B cell (primary cell): ENCODE measurements at regions not wholly inside any gene's neighbourhood (a gene's known extent, or its start where the extent isn't known, plus 50 kb on each side); places are given as distances from the start of the nearest gene placed in this dataset.

Experiments used
- ATAC-seq: fragments of 200-7000 bp; cut with Tn5 transposase; one replicate; pipeline ENCODE4 v1.10.0; 2021; ENCODE audit warnings: low read depth, mild to moderate bottlenecking, moderate number of reproducible peaks, moderate library complexity
- CTCF ChIA-PET: fragments of 350-600 bp; sonication (Branson Sonifier 250); formaldehyde crosslinking; loops from one replicate; lab custom pipeline; 2021; ENCODE audit warnings: antibody characterized with exemption, inconsistent platforms; lab: Charles Lee
- POLR2A ChIA-PET: fragments of 350-600 bp; sonication (Branson Sonifier 250); formaldehyde crosslinking; loops from one replicate; lab custom pipeline; 2021; ENCODE audit warnings: antibody characterized with exemption; lab: Charles Lee
- DNase-seq: peaks from one replicate; pipeline ENCODE4 v3.0.0; 2013
- H2AFZ ChIP-seq: 2 replicates; pipeline ENCODE4 v1.6.1; 2012; ENCODE audit warnings: mild to moderate bottlenecking, low read depth, low read length; ENCODE audit not compliant: insufficient read depth, poor library complexity, severe bottlenecking
- H3K27ac ChIP-seq, 2 donors: 1 replicate in 1 of 2; 2 replicates in 1 of 2; pipeline ENCODE4 v1.5.1; 2012 to 2013; ENCODE audit warnings: low read length in 2 of 2, mild to moderate bottlenecking in 2 of 2, moderate library complexity in 1 of 2
- H3K27me3 ChIP-seq, 4 experiments: fragments of 200-600 bp in 1 of 4; sonication (generic) in 1 of 4; replicated peaks in 1 of 4; 1 replicate in 2 of 4; 2 replicates in 2 of 4; pipeline versions ENCODE4 v1.6.1 to v1.7.0; 2013 to 2016; ENCODE audit warnings: low read length in 3 of 4, mild to moderate bottlenecking in 2 of 4, mixed read lengths in 1 of 4, moderate library complexity in 1 of 4; ENCODE audit not compliant: insufficient read depth in 4 of 4, control insufficient read depth in 3 of 4; ENCODE audit errors: control extremely low read depth in 1 of 4
- H3K36me3 ChIP-seq, 2 experiments: replicated peaks in 1 of 2; 1 replicate in 1 of 2; 2 replicates in 1 of 2; pipeline versions ENCODE4 v1.6.1 to v1.7.1; 2013; ENCODE audit warnings: low read length in 1 of 2; ENCODE audit not compliant: insufficient read depth in 2 of 2, control insufficient read depth in 1 of 2; ENCODE audit errors: control extremely low read depth in 1 of 2, extremely low read depth in 1 of 2
- H3K4me1 ChIP-seq, 2 donors: fragments of 200-600 bp in 1 of 2; sonication (generic) in 1 of 2; 1 replicate in 1 of 2; 2 replicates in 1 of 2; pipeline versions ENCODE4 v1.5.1 to v1.6.1; 2013 to 2017; ENCODE audit warnings: low read length in 2 of 2; ENCODE audit not compliant: control insufficient read depth in 2 of 2, insufficient read depth in 2 of 2
- H3K4me2 ChIP-seq: replicated peaks from 2 replicates; pipeline ENCODE3; 2012; ENCODE audit warnings: mild to moderate bottlenecking, low read depth, low read length; ENCODE audit not compliant: poor library complexity, severe bottlenecking
- H3K4me3 ChIP-seq, 5 experiments: fragments of 200-600 bp in 1 of 5; sonication (generic) in 1 of 5; 1 replicate in 3 of 5; 2 replicates in 2 of 5; pipeline versions ENCODE4 v1.5.1 to v1.7.0; 2011 to 2016; ENCODE audit warnings: low read length in 4 of 5, mild to moderate bottlenecking in 4 of 5, low read depth in 2 of 5, control low read depth in 1 of 5, moderate library complexity in 1 of 5; ENCODE audit not compliant: insufficient read depth in 1 of 5; ENCODE audit errors: control extremely low read depth in 1 of 5, extremely low read depth in 1 of 5
- H3K79me2 ChIP-seq: fragments of 200-600 bp; sonication (generic); one replicate; pipeline ENCODE4 v1.6.0; 2016; ENCODE audit warnings: low read length; ENCODE audit not compliant: control insufficient read depth, insufficient read depth
- H3K9ac ChIP-seq: fragments of 200-600 bp; sonication (generic); 2 replicates; pipeline ENCODE4 v1.6.1; 2017; ENCODE audit warnings: mild to moderate bottlenecking, low read length, moderate library complexity
- H3K9me3 ChIP-seq, 3 donors: one replicate each; pipeline versions ENCODE4 v1.6.1 to v1.7.1; 2013; ENCODE audit warnings: low read length in 2 of 3; ENCODE audit not compliant: control insufficient read depth in 2 of 3, insufficient read depth in 1 of 3; ENCODE audit errors: control extremely low read depth in 1 of 3
- H4K20me1 ChIP-seq: 2 replicates; pipeline ENCODE4 v1.6.0; 2012; ENCODE audit warnings: mild to moderate bottlenecking, low read length; ENCODE audit not compliant: insufficient read depth, control insufficient read depth, poor library complexity, severe bottlenecking
- H3K27ac Mint-ChIP-seq: one replicate; pipeline ENCODE4 v1.8.0; 2021; ENCODE audit warnings: mixed read lengths
- H3K27me3 Mint-ChIP-seq: one replicate; pipeline ENCODE4 v1.8.0; 2021; ENCODE audit warnings: mixed read lengths
- H3K4me1 Mint-ChIP-seq: one replicate; pipeline ENCODE4 v1.8.0; 2021; ENCODE audit warnings: mixed read lengths
- H3K4me3 Mint-ChIP-seq: one replicate; pipeline ENCODE4 v1.8.0; 2021; ENCODE audit warnings: mixed read lengths
- H3K9me3 Mint-ChIP-seq: one replicate; pipeline ENCODE4 v1.8.0; 2022; ENCODE audit warnings: mixed read lengths; ENCODE audit not compliant: insufficient read depth
- EZH2 ChIP-seq: IDR thresholded peaks from 2 replicates; pipeline ENCODE4 v1.6.1; 2012; ENCODE audit warnings: borderline replicate concordance, low read depth, mild to moderate bottlenecking, moderate library complexity, low read length; ENCODE audit not compliant: insufficient read depth, poor library complexity, severe bottlenecking
- WGBS: methylation state at CpG from one replicate; pipeline ENCODE4 v1.1.5; 2013; ENCODE audit warnings: missing lambda C conversion rate; ENCODE audit not compliant: insufficient coverage; 5-methylcytosine and 5-hydroxymethylcytosine counted together
- intact Hi-C: fragments of 100-400 bp; cut with micrococcal nuclease; formaldehyde crosslinking; loops from one replicate; pipeline ENCODE4 v1.10.0; 2022
- TF ChIP-seq, protein P1 (sequence below): fragments of 200-600 bp; IDR thresholded peaks from one replicate; pipeline ENCODE4 v1.8.0; 2022; ENCODE audit warnings: antibody characterized with exemption, mild to moderate bottlenecking

DNA sequence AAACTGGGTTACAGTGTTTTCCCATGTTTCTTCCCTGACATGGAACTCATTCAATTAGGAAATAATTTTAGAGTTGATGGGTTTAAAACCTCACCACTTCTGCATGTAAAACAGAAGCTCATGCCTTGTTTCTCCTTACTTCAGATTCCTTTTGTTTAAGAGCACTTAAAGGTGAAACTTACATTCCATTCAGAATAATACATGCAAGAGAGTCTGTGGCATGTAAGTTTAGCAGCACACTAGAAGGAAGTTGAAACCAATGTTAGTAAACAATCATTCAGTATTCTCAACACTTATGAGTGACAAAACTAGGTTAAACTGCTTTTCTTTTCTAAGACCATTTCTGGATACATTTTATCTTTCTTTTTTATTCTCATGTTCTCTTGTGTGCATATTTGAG, 495.6 kb upstream of the PTCHD4 start:
- intact Hi-C loops, result no loop called here
- no peaks in the 10 kb centered on the region for H3K27me3 Mint-ChIP-seq
- Histone ChIP-seq H3K4me3 (no peak overlapping the region), H3K4me2 (no peak overlapping the region), H3K27me3 (no peaks in the 10 kb centered on the region), H3K79me2 (no peaks in the 10 kb centered on the region), H3K9ac (no peak overlapping the region), H3K36me3 (no peaks in the 10 kb centered on the region), H3K9me3 (peaks cover 0 to 3% (median 0%) of the 10 kb centered on the region in 3 donors), H3K4me1 (no peaks in the 10 kb centered on the region), H3K27ac (no peak overlapping the region), H2AFZ (no peak overlapping the region), H4K20me1 (no peaks in the 10 kb centered on the region)
- CTCF ChIA-PET, result no interaction called here
- H3K4me3 Mint-ChIP-seq, result no peak overlapping the region
- no peak overlapping the region for H3K27ac Mint-ChIP-seq
- POLR2A ChIA-PET, result no interaction called here
- DNase-seq (no peak), ATAC-seq (no peak)
- no peak for TF ChIP-seq EZH2
- TF ChIP-seq, protein P1, sequence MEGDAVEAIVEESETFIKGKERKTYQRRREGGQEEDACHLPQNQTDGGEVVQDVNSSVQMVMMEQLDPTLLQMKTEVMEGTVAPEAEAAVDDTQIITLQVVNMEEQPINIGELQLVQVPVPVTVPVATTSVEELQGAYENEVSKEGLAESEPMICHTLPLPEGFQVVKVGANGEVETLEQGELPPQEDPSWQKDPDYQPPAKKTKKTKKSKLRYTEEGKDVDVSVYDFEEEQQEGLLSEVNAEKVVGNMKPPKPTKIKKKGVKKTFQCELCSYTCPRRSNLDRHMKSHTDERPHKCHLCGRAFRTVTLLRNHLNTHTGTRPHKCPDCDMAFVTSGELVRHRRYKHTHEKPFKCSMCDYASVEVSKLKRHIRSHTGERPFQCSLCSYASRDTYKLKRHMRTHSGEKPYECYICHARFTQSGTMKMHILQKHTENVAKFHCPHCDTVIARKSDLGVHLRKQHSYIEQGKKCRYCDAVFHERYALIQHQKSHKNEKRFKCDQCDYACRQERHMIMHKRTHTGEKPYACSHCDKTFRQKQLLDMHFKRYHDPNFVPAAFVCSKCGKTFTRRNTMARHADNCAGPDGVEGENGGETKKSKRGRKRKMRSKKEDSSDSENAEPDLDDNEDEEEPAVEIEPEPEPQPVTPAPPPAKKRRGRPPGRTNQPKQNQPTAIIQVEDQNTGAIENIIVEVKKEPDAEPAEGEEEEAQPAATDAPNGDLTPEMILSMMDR, result no peak
- H3K4me1 Mint-ChIP-seq, result no peaks in the 10 kb centered on the region
- H3K9me3 Mint-ChIP-seq, result peaks cover 3% of the 10 kb centered on the region

DNA sequence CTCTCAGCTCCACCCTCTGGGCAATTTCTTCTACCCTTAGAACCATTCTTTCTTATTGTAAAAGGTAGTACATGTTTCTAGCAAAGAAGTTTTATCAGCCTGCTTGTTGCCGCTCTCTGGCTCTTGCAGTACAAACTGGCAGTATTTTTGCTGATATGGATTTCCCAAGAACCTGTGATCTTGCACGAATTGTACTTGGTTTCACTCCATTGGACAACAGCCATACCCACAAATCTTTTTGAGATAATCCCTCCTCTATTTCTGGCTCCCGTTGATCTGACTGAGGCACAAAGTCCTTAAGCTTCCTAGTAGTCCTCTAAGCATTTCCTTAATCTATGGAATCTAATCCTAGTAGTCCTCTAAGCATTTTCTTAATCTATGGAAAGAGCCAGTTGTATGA, 487.0 kb upstream of the PTCHD4 start:
- Mint-ChIP-seq H3K27me3 (no peaks in the 10 kb centered on the region), H3K9me3 (no peaks in the 10 kb centered on the region), H3K27ac (no peak overlapping the region), H3K4me1 (no peaks in the 10 kb centered on the region), H3K4me3 (no peak overlapping the region)
- Histone ChIP-seq H3K79me2 (no peaks in the 10 kb centered on the region), H3K36me3 (no peaks in the 10 kb centered on the region), H3K4me1 (no peaks in the 10 kb centered on the region), H3K4me3 (no peak overlapping the region), H3K27ac (no peak overlapping the region), H2AFZ (no peak overlapping the region), H3K9ac (no peak overlapping the region), H4K20me1 (no peaks in the 10 kb centered on the region), H3K4me2 (no peak overlapping the region), H3K27me3 (no peaks in the 10 kb centered on the region), H3K9me3 (peaks cover 0 to 3% (median 0%) of the 10 kb centered on the region in 3 donors)
- no peak for DNase-seq
- WGBS, result 100% methylated on average over 1 of the region's 3 CpGs
- ChIA-PET POLR2A (no interaction called here), CTCF (no interaction called here)
- TF ChIP-seq, protein P1, result no peak
- no peak for TF ChIP-seq EZH2
- no peak for ATAC-seq
- intact Hi-C loops, result no loop called here
